ENCODE measurements at regions not wholly inside any gene's neighbourhood (a gene's known extent, or its start where the extent isn't known, plus 50 kb on each side); places are given as distances from the start of the nearest gene placed in this dataset.

DNA sequence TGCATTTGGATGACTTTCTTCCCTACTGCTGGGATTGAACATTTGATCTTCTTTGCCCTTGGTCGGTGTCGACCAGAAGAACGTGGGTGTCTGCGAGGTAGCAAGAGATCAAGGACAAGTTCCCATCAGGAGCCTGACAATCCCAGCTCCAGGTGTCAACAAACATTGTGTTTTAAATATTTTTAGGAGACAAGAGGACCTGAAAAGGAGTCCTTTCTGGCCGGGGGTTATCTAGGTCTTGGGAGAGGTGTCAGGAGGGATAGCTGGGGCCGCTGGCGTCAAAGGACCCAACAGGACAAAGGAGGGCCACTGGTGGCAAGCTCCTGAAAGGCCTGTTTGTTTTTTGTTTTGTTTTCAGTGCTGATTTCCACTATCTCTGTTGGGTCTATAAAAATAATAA is 308.4 kb upstream of the ERCC4 start:
- peaks cover 32% of the 10 kb centered on the region for H3K4me1 ChIP-seq (ENCODE audit: insufficient read depth)
- no peaks in the 10 kb centered on the region for H3K79me2 ChIP-seq (replicated peaks; ENCODE audit: insufficient read depth)
- ATAC-seq (no peak), DNase-seq (ENCODE audit: low spot score) (no peak)
- H3K9me2 ChIP-seq (ENCODE audit: insufficient read depth), result peaks cover 11% of the 10 kb centered on the region
- Mint-ChIP-seq H3K4me3 (no peak overlapping the region), H3K27ac (peak overlapping the region; percentile 57; the same call in 1 of the 2 replicates), H3K27me3 (ENCODE audit: insufficient read depth, low read depth, poor library complexity) (peaks cover 2% of the 10 kb centered on the region), H3K36me3 (ENCODE audit: low read depth) (no peaks in the 10 kb centered on the region), H3K9me3 (no peaks in the 10 kb centered on the region), H3K4me1 (peaks cover 35% of the 10 kb centered on the region)
- H2AFZ ChIP-seq, result peak overlapping the region; percentile 89; the same call in 1 of the 2 replicates
- TF ChIP-seq JUNB (IDR thresholded peaks at IDR 0.05; ENCODE audit: unreplicated experiment) (no peak), ZNF114 (CRISPR knock-in tag; IDR thresholded peaks at IDR 0.05) (no peak), STAT1 (IDR thresholded peaks at IDR 0.05; ENCODE audit: unreplicated experiment) (no peak), REST (IDR thresholded peaks at IDR 0.05; ENCODE audit: unreplicated experiment) (no peak), ETS1 (IDR thresholded peaks at IDR 0.05) (no peak), EZH2 (IDR thresholded peaks at IDR 0.05; ENCODE audit: low read depth, unreplicated experiment) (no peak), POLR2AphosphoS5 (IDR thresholded peaks at IDR 0.05; ENCODE audit: low read depth) (no peak), CREB1 (CRISPR knock-in tag; IDR thresholded peaks at IDR 0.05; ENCODE audit: low read depth) (no peak), NANOG (IDR thresholded peaks at IDR 0.05; ENCODE audit: borderline replicate concordance) (no peak), EZH2phosphoT487 (IDR thresholded peaks at IDR 0.05; ENCODE audit: unreplicated experiment) (no peak), ZNF331 (CRISPR knock-in tag; IDR thresholded peaks at IDR 0.05; ENCODE audit: low read depth) (no peak)
- TF ChIP-seq, protein P1, sequence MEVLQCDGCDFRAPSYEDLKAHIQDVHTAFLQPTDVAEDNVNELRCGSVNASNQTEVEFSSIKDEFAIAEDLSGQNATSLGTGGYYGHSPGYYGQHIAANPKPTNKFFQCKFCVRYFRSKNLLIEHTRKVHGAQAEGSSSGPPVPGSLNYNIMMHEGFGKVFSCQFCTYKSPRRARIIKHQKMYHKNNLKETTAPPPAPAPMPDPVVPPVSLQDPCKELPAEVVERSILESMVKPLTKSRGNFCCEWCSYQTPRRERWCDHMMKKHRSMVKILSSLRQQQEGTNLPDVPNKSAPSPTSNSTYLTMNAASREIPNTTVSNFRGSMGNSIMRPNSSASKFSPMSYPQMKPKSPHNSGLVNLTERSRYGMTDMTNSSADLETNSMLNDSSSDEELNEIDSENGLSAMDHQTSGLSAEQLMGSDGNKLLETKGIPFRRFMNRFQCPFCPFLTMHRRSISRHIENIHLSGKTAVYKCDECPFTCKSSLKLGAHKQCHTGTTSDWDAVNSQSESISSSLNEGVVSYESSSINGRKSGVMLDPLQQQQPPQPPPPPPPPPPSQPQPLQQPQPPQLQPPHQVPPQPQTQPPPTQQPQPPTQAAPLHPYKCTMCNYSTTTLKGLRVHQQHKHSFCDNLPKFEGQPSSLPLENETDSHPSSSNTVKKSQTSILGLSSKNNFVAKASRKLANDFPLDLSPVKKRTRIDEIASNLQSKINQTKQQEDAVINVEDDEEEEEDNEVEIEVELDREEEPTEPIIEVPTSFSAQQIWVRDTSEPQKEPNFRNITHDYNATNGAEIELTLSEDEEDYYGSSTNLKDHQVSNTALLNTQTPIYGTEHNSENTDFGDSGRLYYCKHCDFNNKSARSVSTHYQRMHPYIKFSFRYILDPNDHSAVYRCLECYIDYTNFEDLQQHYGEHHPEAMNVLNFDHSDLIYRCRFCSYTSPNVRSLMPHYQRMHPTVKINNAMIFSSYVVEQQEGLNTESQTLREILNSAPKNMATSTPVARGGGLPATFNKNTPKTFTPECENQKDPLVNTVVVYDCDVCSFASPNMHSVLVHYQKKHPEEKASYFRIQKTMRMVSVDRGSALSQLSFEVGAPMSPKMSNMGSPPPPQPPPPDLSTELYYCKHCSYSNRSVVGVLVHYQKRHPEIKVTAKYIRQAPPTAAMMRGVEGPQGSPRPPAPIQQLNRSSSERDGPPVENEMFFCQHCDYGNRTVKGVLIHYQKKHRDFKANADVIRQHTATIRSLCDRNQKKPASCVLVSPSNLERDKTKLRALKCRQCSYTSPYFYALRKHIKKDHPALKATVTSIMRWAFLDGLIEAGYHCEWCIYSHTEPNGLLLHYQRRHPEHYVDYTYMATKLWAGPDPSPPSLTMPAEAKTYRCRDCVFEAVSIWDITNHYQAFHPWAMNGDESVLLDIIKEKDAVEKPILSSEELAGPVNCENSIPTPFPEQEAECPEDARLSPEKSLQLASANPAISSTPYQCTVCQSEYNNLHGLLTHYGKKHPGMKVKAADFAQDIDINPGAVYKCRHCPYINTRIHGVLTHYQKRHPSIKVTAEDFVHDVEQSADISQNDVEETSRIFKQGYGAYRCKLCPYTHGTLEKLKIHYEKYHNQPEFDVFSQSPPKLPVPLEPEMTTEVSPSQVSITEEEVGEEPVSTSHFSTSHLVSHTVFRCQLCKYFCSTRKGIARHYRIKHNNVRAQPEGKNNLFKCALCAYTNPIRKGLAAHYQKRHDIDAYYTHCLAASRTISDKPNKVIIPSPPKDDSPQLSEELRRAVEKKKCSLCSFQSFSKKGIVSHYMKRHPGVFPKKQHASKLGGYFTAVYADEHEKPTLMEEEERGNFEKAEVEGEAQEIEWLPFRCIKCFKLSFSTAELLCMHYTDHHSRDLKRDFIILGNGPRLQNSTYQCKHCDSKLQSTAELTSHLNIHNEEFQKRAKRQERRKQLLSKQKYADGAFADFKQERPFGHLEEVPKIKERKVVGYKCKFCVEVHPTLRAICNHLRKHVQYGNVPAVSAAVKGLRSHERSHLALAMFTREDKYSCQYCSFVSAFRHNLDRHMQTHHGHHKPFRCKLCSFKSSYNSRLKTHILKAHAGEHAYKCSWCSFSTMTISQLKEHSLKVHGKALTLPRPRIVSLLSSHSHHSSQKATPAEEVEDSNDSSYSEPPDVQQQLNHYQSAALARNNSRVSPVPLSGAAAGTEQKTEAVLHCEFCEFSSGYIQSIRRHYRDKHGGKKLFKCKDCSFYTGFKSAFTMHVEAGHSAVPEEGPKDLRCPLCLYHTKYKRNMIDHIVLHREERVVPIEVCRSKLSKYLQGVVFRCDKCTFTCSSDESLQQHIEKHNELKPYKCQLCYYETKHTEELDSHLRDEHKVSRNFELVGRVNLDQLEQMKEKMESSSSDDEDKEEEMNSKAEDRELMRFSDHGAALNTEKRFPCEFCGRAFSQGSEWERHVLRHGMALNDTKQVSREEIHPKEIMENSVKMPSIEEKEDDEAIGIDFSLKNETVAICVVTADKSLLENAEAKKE (CRISPR knock-in tag; IDR thresholded peaks at IDR 0.05), result no peak
- TF ChIP-seq, protein P2, sequence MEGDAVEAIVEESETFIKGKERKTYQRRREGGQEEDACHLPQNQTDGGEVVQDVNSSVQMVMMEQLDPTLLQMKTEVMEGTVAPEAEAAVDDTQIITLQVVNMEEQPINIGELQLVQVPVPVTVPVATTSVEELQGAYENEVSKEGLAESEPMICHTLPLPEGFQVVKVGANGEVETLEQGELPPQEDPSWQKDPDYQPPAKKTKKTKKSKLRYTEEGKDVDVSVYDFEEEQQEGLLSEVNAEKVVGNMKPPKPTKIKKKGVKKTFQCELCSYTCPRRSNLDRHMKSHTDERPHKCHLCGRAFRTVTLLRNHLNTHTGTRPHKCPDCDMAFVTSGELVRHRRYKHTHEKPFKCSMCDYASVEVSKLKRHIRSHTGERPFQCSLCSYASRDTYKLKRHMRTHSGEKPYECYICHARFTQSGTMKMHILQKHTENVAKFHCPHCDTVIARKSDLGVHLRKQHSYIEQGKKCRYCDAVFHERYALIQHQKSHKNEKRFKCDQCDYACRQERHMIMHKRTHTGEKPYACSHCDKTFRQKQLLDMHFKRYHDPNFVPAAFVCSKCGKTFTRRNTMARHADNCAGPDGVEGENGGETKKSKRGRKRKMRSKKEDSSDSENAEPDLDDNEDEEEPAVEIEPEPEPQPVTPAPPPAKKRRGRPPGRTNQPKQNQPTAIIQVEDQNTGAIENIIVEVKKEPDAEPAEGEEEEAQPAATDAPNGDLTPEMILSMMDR (conservative IDR thresholded peaks at IDR 0.05; ENCODE audit: low read depth in 2 of 2), result no peak
- H3K27ac ChIP-seq (ENCODE audit: low read depth), result no peak overlapping the region
- H3K36me3 ChIP-seq (ENCODE audit: insufficient read depth), result no peaks in the 10 kb centered on the region
- no peaks in the 10 kb centered on the region for H3F3A ChIP-seq (replicated peaks; ENCODE audit: low read depth)
- no peak overlapping the region for H3K4me3 ChIP-seq
- H3K4me2 ChIP-seq, result no peak overlapping the region
- no peaks in the 10 kb centered on the region for H4K20me1 ChIP-seq (replicated peaks; ENCODE audit: insufficient read depth)
- no peaks in the 10 kb centered on the region for H3K27me3 ChIP-seq (ENCODE audit: insufficient read depth)
